ENCODE measurements at regions not wholly inside any gene's neighbourhood (a gene's known extent, or its start where the extent isn't known, plus 50 kb on each side); places are given as distances from the start of the nearest gene placed in this dataset.
"Not testable (repeated sequence)": the region's sequence is repeated elsewhere in the genome, so short reads cannot be mapped to it uniquely, and the experiment has no call there.

- DNase-seq (ENCODE audit: low read depth in 2 of 2): no peak
These were observed 388.4 kb downstream of the TFEC start for GRCh38 chr7:115642194-115642593.

GRCh38 chr7:115638853-115639252 lies 391.7 kb downstream of the TFEC start:
- DNase-seq (ENCODE audit: low read depth in 2 of 2): no peak

DNA sequence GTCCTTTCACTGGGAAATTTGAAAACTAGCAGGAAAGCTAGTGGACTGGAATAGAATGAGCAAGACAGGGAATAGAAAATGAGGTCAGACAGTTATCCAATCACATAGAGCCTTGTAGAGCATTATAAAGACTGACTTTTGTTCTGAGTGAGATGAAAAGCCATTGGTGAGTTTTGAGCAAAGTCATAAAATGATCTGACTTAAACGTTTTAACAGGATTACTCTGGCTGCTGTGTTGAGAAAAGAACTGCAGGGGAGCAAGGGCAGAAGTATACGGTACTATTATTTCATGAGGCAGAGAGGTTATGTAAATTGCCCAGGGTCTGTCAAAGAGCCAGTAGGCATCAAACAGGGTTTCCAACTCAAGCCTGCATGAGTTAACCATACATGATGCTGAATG lies 393.4 kb downstream of the TFEC start:
- DNase-seq (ENCODE audit: low read depth in 2 of 2): no peak

DNA sequence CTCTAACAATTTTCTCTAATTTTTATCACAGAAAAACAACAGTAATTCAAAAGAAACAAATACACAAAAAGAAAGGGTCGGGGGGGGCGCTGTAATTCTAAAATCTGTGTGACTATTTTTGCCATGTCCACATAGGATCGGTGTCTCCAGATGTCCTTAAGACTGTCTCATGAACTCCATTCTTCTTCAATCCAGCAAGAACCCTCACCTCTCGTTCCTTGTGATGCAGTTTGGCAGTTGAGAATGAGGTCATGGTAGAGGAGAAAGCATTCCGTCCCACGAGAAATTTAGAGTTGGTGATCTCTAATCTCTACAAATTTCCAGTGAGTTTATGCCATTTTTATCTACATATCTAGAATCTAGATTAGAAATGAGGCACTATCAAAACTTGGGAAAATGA lies 394.7 kb downstream of the TFEC start:
- DNase-seq (ENCODE audit: low read depth in 2 of 2): no peak

DNA sequence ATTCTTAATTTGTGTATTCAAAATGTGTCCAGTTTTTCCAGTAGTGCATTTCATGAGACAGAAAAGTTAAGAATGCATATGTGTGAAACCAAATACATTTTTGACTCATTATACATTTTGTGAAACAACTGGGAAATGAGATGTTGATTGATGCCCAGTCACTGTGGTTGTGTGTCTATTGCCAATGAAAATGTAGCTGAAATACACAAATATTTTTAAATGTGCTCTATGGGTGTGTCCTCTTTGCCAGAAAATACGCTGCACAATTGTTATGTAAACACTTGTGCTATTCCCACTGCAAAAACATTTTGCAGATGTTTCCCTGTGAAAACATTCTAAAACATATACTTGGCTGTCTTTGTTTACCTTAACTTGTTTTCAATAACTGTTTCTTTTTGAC lies 395.2 kb downstream of the TFEC start:
- DNase-seq (ENCODE audit: low read depth in 2 of 2): peak; percentile 23 to 35

- DNase-seq (ENCODE audit: low read depth in 2 of 2): no peak
These were observed 395.9 kb downstream of the TFEC start for GRCh38 chr7:115634633-115635032.

DNA sequence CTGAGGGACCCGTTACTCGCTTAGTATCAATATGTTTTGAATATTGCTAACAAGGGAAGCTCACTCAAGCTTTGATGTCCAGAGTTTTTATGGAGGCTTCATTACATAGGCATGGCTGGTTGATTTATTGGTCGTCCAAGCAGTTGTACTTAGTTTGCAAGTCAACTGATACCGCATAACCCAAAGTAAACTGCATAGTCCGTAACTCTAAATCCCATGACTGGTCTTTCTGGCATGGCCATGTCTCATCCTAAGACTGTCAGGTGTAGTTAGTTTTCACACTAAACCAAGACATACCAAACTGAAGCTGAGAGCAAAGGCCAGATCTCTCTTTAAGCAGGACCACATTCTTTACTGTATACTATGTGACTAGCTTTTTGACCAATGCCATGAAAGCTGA lies 397.9 kb downstream of the TFEC start:
- DNase-seq (ENCODE audit: low read depth in 2 of 2): no peak

DNA sequence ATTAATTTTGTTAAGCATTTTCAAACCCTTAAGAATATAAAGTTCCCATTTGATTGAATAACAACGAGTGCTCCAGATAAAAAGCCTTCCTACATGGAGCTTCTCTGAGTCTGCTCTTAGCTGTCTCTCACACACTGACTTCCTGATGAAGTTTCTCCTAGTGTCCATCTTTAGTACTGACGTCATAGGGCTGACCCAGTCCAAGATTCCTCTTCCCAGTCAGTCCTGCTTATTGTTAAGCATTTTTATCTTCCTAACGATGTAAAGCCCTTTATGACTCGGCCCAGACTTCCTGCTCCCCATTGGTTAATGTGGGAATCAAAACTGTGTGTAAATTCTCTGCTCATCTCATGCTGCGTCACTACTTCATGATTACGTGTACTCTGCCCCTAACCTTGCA lies 398.8 kb downstream of the TFEC start:
- DNase-seq (ENCODE audit: low read depth in 2 of 2): no peak

- no peak for DNase-seq (ENCODE audit: low read depth in 2 of 2)
These were observed 400.5 kb downstream of the TFEC start for GRCh38 chr7:115630049-115630448.

DNA sequence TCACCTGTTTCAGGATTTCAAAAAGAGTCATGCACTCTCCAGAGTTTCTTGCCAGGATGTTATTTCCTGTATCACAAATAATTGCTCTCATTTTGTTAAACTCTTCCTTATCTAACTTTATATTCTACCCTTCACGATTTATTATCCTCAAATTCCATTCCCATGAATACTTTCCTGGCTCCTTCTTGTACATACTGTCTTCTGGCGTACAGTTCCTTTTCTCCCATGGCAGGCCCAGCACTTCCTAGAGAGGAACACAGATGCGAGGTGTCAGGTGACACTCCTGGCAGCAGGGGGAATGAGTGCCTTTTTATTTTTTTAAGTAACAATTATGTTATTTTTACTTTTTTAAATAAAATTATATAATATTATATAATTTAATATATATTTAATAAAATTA lies 411.9 kb downstream of the TFEC start:
- DNase-seq (ENCODE audit: low read depth in 2 of 2): peak; percentile 75 to 78

DNA sequence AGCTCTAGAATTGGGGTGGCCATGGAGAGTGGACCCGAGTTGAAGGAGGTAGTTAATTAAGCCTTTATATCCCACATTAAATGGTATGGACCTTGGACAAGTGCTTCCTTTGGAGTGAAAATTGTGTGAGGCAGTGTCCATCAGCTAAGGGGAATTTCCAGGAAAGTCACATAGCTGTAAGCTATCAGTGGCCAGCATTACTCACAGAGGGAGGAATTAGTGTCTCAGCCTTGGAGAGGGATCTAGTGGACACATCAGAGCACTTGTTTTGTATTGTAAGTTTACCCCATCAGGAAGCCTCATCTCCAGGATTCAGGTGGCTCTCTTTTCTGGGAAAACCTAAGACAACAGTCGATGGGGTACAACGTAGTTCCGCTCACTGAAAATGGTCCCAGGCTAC lies 416.7 kb downstream of the TFEC start:
- DNase-seq (ENCODE audit: low read depth in 2 of 2): no peak

DNA sequence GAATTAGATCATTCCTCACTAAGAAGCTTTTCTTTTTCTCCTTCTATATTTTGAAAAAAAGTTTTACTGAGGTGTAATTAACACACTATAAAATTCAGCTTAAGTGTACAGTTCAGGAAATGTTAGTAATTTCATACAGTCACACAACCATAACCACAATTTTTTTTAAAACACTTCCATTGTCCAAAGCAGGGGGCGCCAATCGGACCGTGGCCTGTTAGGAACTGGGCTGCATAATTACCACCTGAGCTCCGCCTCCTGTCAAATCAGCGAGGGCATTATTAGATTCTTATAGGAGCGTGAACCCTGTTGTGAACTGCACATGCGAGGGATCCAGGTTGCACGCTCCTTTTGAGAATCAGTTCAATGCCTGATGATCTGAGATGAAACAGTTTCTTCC lies 427.1 kb downstream of the TFEC start:
- DNase-seq (ENCODE audit: low read depth in 2 of 2): no peak

- peak; percentile 25 to 30 for DNase-seq (ENCODE audit: low read depth in 2 of 2)
These were observed 430.4 kb downstream of the TFEC start for GRCh38 chr7:115600207-115600606.

DNA sequence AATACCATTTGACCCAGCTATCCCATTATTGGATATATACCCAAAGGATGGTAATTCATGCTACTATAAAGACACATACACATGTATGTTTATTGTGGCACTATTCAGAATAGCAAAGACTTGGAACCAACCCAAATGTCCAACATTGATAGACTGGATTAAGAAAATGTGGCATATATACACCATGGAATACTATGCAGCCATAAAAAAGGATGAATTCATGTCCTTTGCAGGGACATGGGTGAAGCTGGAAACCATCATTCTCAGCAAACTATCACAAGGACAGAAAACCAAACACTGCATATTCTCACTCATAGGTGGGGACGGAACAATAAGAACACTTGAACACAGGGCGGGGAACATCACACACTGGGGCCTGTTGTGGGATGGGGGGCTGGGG lies 431.4 kb downstream of the TFEC start:
- not testable (repeated sequence) for DNase-seq (ENCODE audit: low read depth in 2 of 2)

DNA sequence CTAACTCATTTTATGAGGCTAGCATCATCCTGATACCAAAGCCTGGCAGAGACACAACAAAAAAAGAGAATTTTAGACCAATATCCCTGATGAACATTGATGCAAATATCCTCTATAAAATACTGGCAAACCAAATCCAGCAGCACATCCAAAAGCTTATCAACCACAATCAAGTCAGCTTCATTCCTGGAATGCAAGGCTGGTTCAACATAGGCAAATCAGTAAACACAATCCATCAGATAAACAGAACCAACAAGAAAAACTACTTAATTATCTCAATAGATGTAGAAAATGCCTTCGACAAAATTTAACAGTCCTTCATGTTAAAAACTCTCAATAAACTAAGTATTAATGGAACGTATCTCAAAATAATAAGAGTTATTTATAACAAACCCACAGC lies 433.3 kb downstream of the TFEC start:
- DNase-seq (ENCODE audit: low read depth in 2 of 2): not testable (repeated sequence)

DNA sequence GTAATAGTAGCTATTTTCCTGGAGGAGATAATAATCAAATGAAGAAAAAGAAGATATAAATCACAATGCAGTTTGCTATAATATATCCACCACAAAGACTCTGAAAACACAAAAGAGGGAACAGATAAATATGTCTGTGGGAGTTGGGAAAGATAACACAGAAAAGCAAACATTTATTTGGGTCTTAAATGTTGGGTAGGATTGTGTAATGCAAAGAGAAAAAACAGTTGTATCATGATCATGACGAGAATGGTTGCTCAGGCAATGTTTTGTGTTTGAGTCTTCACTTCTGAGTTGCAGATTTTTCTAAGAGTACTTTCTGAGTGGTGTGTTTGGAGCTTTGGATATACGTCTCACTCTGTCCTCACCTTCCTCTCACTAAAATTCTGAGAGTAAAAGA lies 437.5 kb downstream of the TFEC start:
- no peak for DNase-seq (ENCODE audit: low read depth in 2 of 2)

- no peak for DNase-seq (ENCODE audit: low read depth in 2 of 2)
These were observed 445.4 kb downstream of the TFEC start for GRCh38 chr7:115585015-115585718.

DNA sequence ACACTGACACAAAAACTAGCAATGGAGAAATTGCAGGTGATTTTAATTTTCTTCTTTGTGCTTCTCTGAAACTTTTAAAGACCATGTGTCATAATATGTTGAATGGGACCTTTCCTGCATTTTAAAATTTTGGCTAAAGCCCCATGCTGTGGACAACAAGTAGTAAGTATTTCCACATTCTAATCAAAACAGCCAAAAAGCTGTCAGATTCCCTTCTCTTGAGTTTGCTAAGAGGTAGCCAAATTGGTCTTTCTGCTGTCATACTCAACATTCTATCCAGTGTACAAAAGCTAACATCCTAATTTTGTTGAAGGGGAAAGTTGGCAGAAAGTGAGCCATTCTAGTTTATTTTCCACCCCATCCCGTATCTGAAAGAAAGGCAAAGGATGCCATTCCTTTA lies 447.6 kb downstream of the TFEC start:
- DNase-seq (ENCODE audit: low read depth in 2 of 2): no peak

GRCh38 chr7:115578576-115578975 lies 452.0 kb downstream of the TFEC start:
- no peak for DNase-seq (ENCODE audit: low read depth in 2 of 2)

DNA sequence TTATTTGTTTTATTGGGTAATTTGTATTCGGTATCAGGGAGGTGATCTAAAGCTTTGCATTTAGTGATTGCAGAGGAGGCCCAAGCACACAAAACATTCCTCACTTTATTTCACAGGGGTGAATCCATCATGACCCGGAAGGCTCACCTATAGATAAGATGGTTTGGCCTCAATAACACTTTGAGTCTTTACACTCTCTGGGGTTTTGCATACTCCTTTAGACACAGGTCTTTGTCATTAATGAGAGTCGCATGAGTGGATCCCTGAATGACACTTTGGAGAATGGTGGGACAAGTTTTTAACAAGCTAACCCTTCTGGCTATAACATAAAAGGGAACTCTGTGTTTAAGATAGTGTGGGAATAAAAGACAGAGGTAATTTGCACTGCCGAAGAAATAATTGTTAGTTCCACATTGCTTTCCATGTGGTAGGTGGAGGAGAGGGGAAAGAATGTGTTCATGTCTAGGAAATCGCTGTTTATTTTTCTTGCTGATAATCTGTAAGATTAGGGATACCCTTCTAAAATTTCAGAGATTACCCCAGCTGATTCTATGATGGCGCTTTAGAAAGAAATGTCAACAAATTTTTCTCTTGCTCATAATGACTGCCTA lies 455.8 kb downstream of the TFEC start:
- DNase-seq (ENCODE audit: low read depth in 2 of 2): no peak

DNA sequence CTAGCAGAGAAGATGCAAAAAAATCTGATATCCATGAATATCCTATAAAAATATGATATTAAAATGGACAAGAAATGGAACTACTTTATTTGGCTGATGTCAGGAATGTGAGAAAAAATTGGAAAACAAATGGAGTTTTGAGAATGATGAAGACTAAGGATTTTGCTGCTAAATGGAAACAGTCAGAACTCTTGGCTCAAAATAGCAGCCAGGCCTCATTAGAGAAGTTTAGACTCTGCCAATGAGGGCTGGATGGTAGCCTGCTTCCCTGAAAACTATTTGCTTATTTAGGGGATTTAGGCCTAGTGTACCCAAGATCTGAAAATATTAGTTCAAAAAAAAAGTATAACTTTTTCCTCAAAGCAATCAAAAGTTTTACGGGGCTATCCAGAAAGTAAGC lies 458.5 kb downstream of the TFEC start:
- no peak for DNase-seq (ENCODE audit: low read depth in 2 of 2)

DNA sequence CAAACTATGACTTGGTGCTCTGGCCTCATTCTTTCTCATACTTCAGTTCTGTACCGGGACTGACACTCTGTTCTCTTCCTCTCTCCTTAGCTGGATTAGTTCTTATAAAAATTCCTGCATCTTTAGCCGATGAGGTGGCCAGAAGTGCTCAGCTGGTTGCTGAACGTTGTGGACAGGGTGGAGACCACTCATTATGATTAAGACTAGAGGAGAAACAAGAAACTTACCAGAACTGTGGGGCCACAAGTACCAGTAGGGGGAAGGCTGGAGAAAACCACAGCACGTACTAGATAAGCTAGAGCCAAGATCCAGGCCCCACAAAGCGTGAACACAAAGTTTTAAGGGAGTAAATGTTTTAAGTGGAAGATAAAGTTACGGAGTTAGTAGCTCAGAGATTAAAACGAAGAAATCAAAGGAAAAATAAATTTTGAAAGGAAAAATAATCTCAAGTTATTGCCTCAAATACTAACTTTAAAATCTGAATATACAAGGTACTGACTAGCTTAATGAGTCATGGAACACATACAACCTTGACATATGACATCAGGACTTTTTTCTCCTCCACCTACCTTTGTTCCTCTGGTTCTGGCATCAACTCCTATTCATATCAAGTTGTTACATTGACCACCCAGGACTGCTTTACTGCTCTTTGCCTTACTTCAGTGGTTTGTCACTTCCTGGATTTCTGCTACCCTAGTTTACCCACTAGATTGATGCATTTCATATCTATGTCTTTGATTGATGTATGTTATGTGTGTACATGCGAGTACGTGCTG lies 469.0 kb downstream of the TFEC start:
- DNase-seq (ENCODE audit: low read depth in 2 of 2): peak; percentile 20

DNA sequence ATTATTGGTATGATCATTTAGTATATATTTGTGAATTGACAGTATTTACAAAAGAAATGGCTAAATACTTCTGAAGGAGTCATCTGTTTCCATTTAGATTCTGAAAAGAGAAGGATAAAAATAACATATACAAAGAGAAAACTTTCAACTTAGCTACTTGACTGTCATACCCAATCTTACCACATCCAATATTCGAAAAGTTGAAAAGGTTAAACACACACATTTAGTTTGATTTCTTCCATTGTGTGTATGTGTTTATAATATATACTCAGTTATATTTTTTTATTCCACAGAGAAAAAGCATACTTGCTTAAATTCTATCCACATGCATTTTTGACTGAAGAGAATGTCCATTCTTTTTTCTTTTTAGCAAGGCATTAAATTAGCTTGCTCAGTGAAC lies 470.7 kb downstream of the TFEC start:
- DNase-seq (ENCODE audit: low read depth in 2 of 2): no peak

Measured in fibroblast of skin of left quadriceps (primary cell).